ENCODE measurements at regions not wholly inside any gene's neighbourhood (a gene's known extent, or its start where the extent isn't known, plus 50 kb on each side); places are given as distances from the start of the nearest gene placed in this dataset.

GRCh38 chr10:3493621-3494020 lies 291.4 kb downstream of the KLF6 start:
- Mint-ChIP-seq H3K4me3 (no peak overlapping the region), H3K4me1 (no peaks in the 10 kb centered on the region), H3K27ac (no peak overlapping the region), H3K27me3 (peaks cover 20% of the 10 kb centered on the region), H3K9me3 (ENCODE audit: insufficient read depth) (peaks cover 6% of the 10 kb centered on the region)
- Histone ChIP-seq H3K36me3 (replicated peaks in 1 of 2; ENCODE audit: control extremely low read depth in 1 of 2, control insufficient read depth in 1 of 2, extremely low read depth in 1 of 2, insufficient read depth in 2 of 2, low read length in 1 of 2) (no peaks in the 10 kb centered on the region), H2AFZ (ENCODE audit: insufficient read depth, low read depth, low read length, poor library complexity, severe bottlenecking) (no peak overlapping the region), H3K4me3 (ENCODE audit: control extremely low read depth in 1 of 5, extremely low read depth in 1 of 5, insufficient read depth in 1 of 5, low read depth in 2 of 5, low read length in 4 of 5) (no peak overlapping the region), H3K79me2 (ENCODE audit: control insufficient read depth, insufficient read depth, low read length) (no peaks in the 10 kb centered on the region), H3K9ac (ENCODE audit: low read length) (no peak overlapping the region), H3K9me3 (ENCODE audit: control extremely low read depth in 1 of 3, control insufficient read depth in 2 of 3, insufficient read depth in 1 of 3, low read length in 2 of 3) (peaks cover 3 to 8% (median 5%) of the 10 kb centered on the region in 3 donors), H4K20me1 (ENCODE audit: control insufficient read depth, insufficient read depth, low read length, poor library complexity, severe bottlenecking) (no peaks in the 10 kb centered on the region), H3K4me2 (replicated peaks; ENCODE audit: low read depth, low read length, poor library complexity, severe bottlenecking) (no peak overlapping the region), H3K27me3 (replicated peaks in 1 of 4; ENCODE audit: control extremely low read depth in 1 of 4, control insufficient read depth in 3 of 4, insufficient read depth in 4 of 4, low read length in 3 of 4) (peaks cover 0 to 3% (median 0%) of the 10 kb centered on the region in 4 experiments), H3K27ac (ENCODE audit: low read length in 2 of 2) (no peak overlapping the region), H3K4me1 (ENCODE audit: control insufficient read depth in 2 of 2, insufficient read depth in 2 of 2, low read length in 2 of 2) (no peaks in the 10 kb centered on the region)
- no peak for TF ChIP-seq EZH2 (IDR thresholded peaks at IDR 0.05; ENCODE audit: borderline replicate concordance, insufficient read depth, low read depth, low read length, poor library complexity, severe bottlenecking)
- intact Hi-C loops (cut with micrococcal nuclease), result no loop called here
- ChIA-PET POLR2A (no interaction called here), CTCF (no interaction called here)
- WGBS (ENCODE audit: insufficient coverage), result no CpG with 5 or more reads among the region's 1 CpG
- ATAC-seq (ENCODE audit: low read depth) (no peak), DNase-seq (no peak)

GRCh38 chr10:3491571-3491970 lies 293.4 kb downstream of the KLF6 start:
- Histone ChIP-seq H4K20me1 (ENCODE audit: control insufficient read depth, insufficient read depth, low read length, poor library complexity, severe bottlenecking) (no peaks in the 10 kb centered on the region), H2AFZ (ENCODE audit: insufficient read depth, low read depth, low read length, poor library complexity, severe bottlenecking) (no peak overlapping the region), H3K27ac (ENCODE audit: low read length in 2 of 2) (no peak overlapping the region), H3K4me3 (ENCODE audit: control extremely low read depth in 1 of 5, extremely low read depth in 1 of 5, insufficient read depth in 1 of 5, low read depth in 2 of 5, low read length in 4 of 5) (no peak overlapping the region), H3K9me3 (ENCODE audit: control extremely low read depth in 1 of 3, control insufficient read depth in 2 of 3, insufficient read depth in 1 of 3, low read length in 2 of 3) (peaks cover 3 to 15% (median 8%) of the 10 kb centered on the region in 3 donors), H3K9ac (ENCODE audit: low read length) (no peak overlapping the region), H3K4me1 (ENCODE audit: control insufficient read depth in 2 of 2, insufficient read depth in 2 of 2, low read length in 2 of 2) (peaks cover 8 to 10% of the 10 kb centered on the region in 2 donors), H3K4me2 (replicated peaks; ENCODE audit: low read depth, low read length, poor library complexity, severe bottlenecking) (no peak overlapping the region), H3K36me3 (replicated peaks in 1 of 2; ENCODE audit: control extremely low read depth in 1 of 2, control insufficient read depth in 1 of 2, extremely low read depth in 1 of 2, insufficient read depth in 2 of 2, low read length in 1 of 2) (no peaks in the 10 kb centered on the region), H3K27me3 (replicated peaks in 1 of 4; ENCODE audit: control extremely low read depth in 1 of 4, control insufficient read depth in 3 of 4, insufficient read depth in 4 of 4, low read length in 3 of 4) (peaks cover 0 to 3% (median 0%) of the 10 kb centered on the region in 4 experiments), H3K79me2 (ENCODE audit: control insufficient read depth, insufficient read depth, low read length) (no peaks in the 10 kb centered on the region)
- DNase-seq, result no peak
- intact Hi-C loops (cut with micrococcal nuclease), result no loop called here
- no peak overlapping the region for H3K27ac Mint-ChIP-seq
- H3K4me3 Mint-ChIP-seq, result no peak overlapping the region
- no peak for ATAC-seq (ENCODE audit: low read depth)
- peaks cover 14% of the 10 kb centered on the region for H3K27me3 Mint-ChIP-seq
- ChIA-PET POLR2A (no interaction called here), CTCF (interaction anchor here (0.6 kb wide), 1 partner anchor 491 kb away, joined by 3 read pairs; no protein-coding TSS in a partner anchor)
- WGBS (ENCODE audit: insufficient coverage), result no CpG with 5 or more reads among the region's 4 CpGs
- peaks cover 11% of the 10 kb centered on the region for H3K9me3 Mint-ChIP-seq (ENCODE audit: insufficient read depth)
- H3K4me1 Mint-ChIP-seq, result peaks cover 8% of the 10 kb centered on the region
- TF ChIP-seq CTCF (IDR thresholded peaks at IDR 0.05) (no peak), EZH2 (IDR thresholded peaks at IDR 0.05; ENCODE audit: borderline replicate concordance, insufficient read depth, low read depth, low read length, poor library complexity, severe bottlenecking) (no peak)

Measured in B cell (primary cell).